ENCODE measurements at regions not wholly inside any gene's neighbourhood (a gene's known extent, or its start where the extent isn't known, plus 50 kb on each side); places are given as distances from the start of the nearest gene placed in this dataset.
"Not testable (repeated sequence)": the region's sequence is repeated elsewhere in the genome, so short reads cannot be mapped to it uniquely, and the experiment has no call there.

GRCh38 chr10:43992816-43993215 lies 344.1 kb upstream of the ZNF32 start:
- not testable (repeated sequence) for DNase-seq

GRCh38 chr10:43986374-43986773 lies 337.7 kb upstream of the ZNF32 start:
- no peak for DNase-seq

GRCh38 chr10:43985941-43986340 lies 337.3 kb upstream of the ZNF32 start:
- DNase-seq = no peak

GRCh38 chr10:43983856-43984271 lies 335.2 kb upstream of the ZNF32 start:
- no peak for DNase-seq

- DNase-seq = no peak
Observed at GRCh38 chr10:43983405-43983804, 334.7 kb upstream of the ZNF32 start.

GRCh38 chr10:43982250-43982649 lies 333.6 kb upstream of the ZNF32 start:
- DNase-seq = no peak

- no peak for DNase-seq
Observed at GRCh38 chr10:43981696-43982095, 333.0 kb upstream of the ZNF32 start.

GRCh38 chr10:43981232-43981631 lies 332.6 kb upstream of the ZNF32 start:
- DNase-seq = no peak

GRCh38 chr10:43980715-43981114 lies 332.0 kb upstream of the ZNF32 start:
- DNase-seq = no peak

GRCh38 chr10:43980313-43980712 lies 331.6 kb upstream of the ZNF32 start:
- DNase-seq = no peak

- no peak for DNase-seq
Observed at GRCh38 chr10:43979551-43979950, 330.9 kb upstream of the ZNF32 start.

- no peak for DNase-seq
Observed at GRCh38 chr10:43978936-43979335, 330.3 kb upstream of the ZNF32 start.

GRCh38 chr10:43978091-43978490 lies 329.4 kb upstream of the ZNF32 start:
- DNase-seq = no peak

- DNase-seq = no peak
Observed at GRCh38 chr10:43976292-43976691, 327.6 kb upstream of the ZNF32 start.

- DNase-seq = no peak
Observed at GRCh38 chr10:43973801-43974200, 325.1 kb upstream of the ZNF32 start.

GRCh38 chr10:43972976-43973647 lies 324.4 kb upstream of the ZNF32 start:
- DNase-seq = no peak

- no peak for DNase-seq
Observed at GRCh38 chr10:43971981-43972380, 323.3 kb upstream of the ZNF32 start.

GRCh38 chr10:43971306-43971705 lies 322.6 kb upstream of the ZNF32 start:
- no peak for DNase-seq

- no peak for DNase-seq
Observed at GRCh38 chr10:43970717-43971116, 322.0 kb upstream of the ZNF32 start.

- DNase-seq = no peak
Observed at GRCh38 chr10:43970018-43970698, 321.5 kb upstream of the ZNF32 start.

- no peak for DNase-seq
Observed at GRCh38 chr10:43969506-43969905, 320.8 kb upstream of the ZNF32 start.

- DNase-seq = no peak
Observed at GRCh38 chr10:43968961-43969360, 320.3 kb upstream of the ZNF32 start.

GRCh38 chr10:43968076-43968475 lies 319.4 kb upstream of the ZNF32 start:
- DNase-seq = no peak

GRCh38 chr10:43966571-43966965 lies 317.9 kb upstream of the ZNF32 start:
- no peak for DNase-seq

Data from activated gamma-delta T cell treated with Interleukin-2 at 50 U/mL for 16 hours (primary cell).